IMR-90 (cell line): ENCODE measurements at regions not wholly inside any gene's neighbourhood (a gene's known extent, or its start where the extent isn't known, plus 50 kb on each side); places are given as distances from the start of the nearest gene placed in this dataset.

ENCODE experiments used
- ATAC-seq: fragments of 200-7000 bp; cut with Tn5 transposase; 2 replicates; pipeline ENCODE4 v1.9.1; 2020; ENCODE audit warnings: low read depth, mild to moderate bottlenecking, moderate library complexity
- BruUV-seq: library from RNA; stranded (reverse); fragments of 400-500 nt; replicated peaks from 2 replicates; lab custom pipeline; 2021; lab: Mats Ljungman, UMichigan
- CTCF ChIA-PET: fragments of 300-600 bp; formaldehyde crosslinking; extraction: SDS; loops from one replicate; lab custom pipeline; 2021; ENCODE audit warnings: antibody characterized with exemption; lab: Yijun Ruan, JAX
- POLR2A ChIA-PET: fragments of 300-600 bp; sonication (Branson Sonifier 250); formaldehyde crosslinking; loops from one replicate; lab custom pipeline; 2022; ENCODE audit warnings: antibody characterized with exemption; ENCODE audit not compliant: unreplicated experiment; lab: Charles Lee
- DNase-seq: peaks from one replicate; pipeline ENCODE4 v3.0.0; 2013
- H2AFZ ChIP-seq: replicated peaks from 2 replicates; pipeline ENCODE3; 2013; ENCODE audit warnings: low read length, mild to moderate bottlenecking; ENCODE audit not compliant: poor library complexity
- H2AK5ac ChIP-seq: 2 replicates; pipeline ENCODE4 v1.6.1; 2013; ENCODE audit warnings: low read depth, low read length, inconsistent platforms
- H2AK9ac ChIP-seq: replicated peaks from 2 replicates; pipeline ENCODE3; 2013; ENCODE audit warnings: mild to moderate bottlenecking, low read depth, low read length, moderate library complexity; ENCODE audit not compliant: poor library complexity
- H2BK120ac ChIP-seq: 2 replicates; pipeline ENCODE4 v1.6.1; 2013; ENCODE audit warnings: low read depth, low read length, inconsistent platforms
- H2BK15ac ChIP-seq: 3 replicates; pipeline ENCODE4 v1.6.1; 2013; ENCODE audit warnings: low read depth, low read length, inconsistent platforms
- H2BK20ac ChIP-seq: 2 replicates; pipeline ENCODE4 v1.6.1; 2013; ENCODE audit warnings: low read depth, mild to moderate bottlenecking, inconsistent platforms, low read length, moderate library complexity
- H2BK5ac ChIP-seq: 2 replicates; pipeline ENCODE4 v1.6.1; 2013; ENCODE audit warnings: mild to moderate bottlenecking, low read depth, low read length, inconsistent platforms; ENCODE audit not compliant: poor library complexity, severe bottlenecking
- H3K14ac ChIP-seq: replicated peaks from 2 replicates; pipeline ENCODE4 v1.6.1; 2013; ENCODE audit warnings: low read depth, low read length, inconsistent platforms
- H3K18ac ChIP-seq: 2 replicates; pipeline ENCODE4 v1.6.1; 2013; ENCODE audit warnings: low read depth, low read length, control low read depth
- H3K23ac ChIP-seq: 2 replicates; pipeline ENCODE4 v1.6.1; 2013; ENCODE audit warnings: low read depth, low read length, inconsistent platforms
- H3K27ac ChIP-seq: 2 replicates; pipeline ENCODE4 v1.5.1; 2013; ENCODE audit warnings: mild to moderate bottlenecking, control low read depth, low read length; ENCODE audit not compliant: insufficient read depth
- H3K27me3 ChIP-seq: 2 replicates; pipeline ENCODE4 v1.6.1; 2013; ENCODE audit warnings: low read length; ENCODE audit not compliant: control insufficient read depth, insufficient read depth
- H3K36me3 ChIP-seq: 2 replicates; pipeline ENCODE4 v1.6.1; 2013; ENCODE audit warnings: low read length, mixed read lengths; ENCODE audit not compliant: control insufficient read depth, insufficient read depth
- H3K4ac ChIP-seq: 2 replicates; pipeline ENCODE4 v1.6.1; 2013; ENCODE audit warnings: low read depth, low read length, inconsistent platforms
- H3K4me1 ChIP-seq: 2 replicates; pipeline ENCODE4 v1.6.1; 2013; ENCODE audit warnings: low read length, mixed read lengths; ENCODE audit not compliant: control insufficient read depth, insufficient read depth
- H3K4me2 ChIP-seq: 2 replicates; pipeline ENCODE4 v1.6.1; 2013; ENCODE audit warnings: low read depth, mild to moderate bottlenecking, control low read depth, low read length, moderate library complexity
- H3K4me3 ChIP-seq: 2 replicates; pipeline ENCODE4 v1.5.1; 2013; ENCODE audit warnings: low read depth, mild to moderate bottlenecking, control low read depth, low read length, moderate library complexity; ENCODE audit not compliant: insufficient read depth
- H3K56ac ChIP-seq: 2 replicates; pipeline ENCODE4 v1.6.1; 2013; ENCODE audit warnings: low read length, inconsistent platforms; ENCODE audit not compliant: insufficient read depth; ENCODE audit errors: extremely low read depth
- H3K79me1 ChIP-seq, 2 experiments: 2 replicates each; pipeline ENCODE4 v1.6.1; 2013; ENCODE audit warnings: low read length in 2 of 2, inconsistent platforms in 1 of 2, low read depth in 1 of 2
- H3K9ac ChIP-seq: 2 replicates; pipeline ENCODE4 v1.6.1; 2013; ENCODE audit warnings: low read depth, low read length, control low read depth
- H3K9me1 ChIP-seq: 2 replicates; pipeline ENCODE4 v1.6.1; 2013; ENCODE audit warnings: low read length, inconsistent platforms; ENCODE audit not compliant: insufficient read depth
- H3K9me3 ChIP-seq: 2 replicates; pipeline ENCODE4 v1.6.1; 2013; ENCODE audit warnings: low read length; ENCODE audit not compliant: control insufficient read depth, insufficient read depth
- H4K20me1 ChIP-seq: 2 replicates; pipeline ENCODE4 v1.6.1; 2013; ENCODE audit warnings: low read length, inconsistent platforms; ENCODE audit not compliant: insufficient read depth
- H4K5ac ChIP-seq: 2 replicates; pipeline ENCODE4 v1.6.1; 2013; ENCODE audit warnings: mild to moderate bottlenecking, low read depth, low read length, control low read depth
- H4K8ac ChIP-seq, 2 experiments: 2 replicates each; pipeline ENCODE4 v1.6.1; 2013; ENCODE audit warnings: low read depth in 2 of 2, low read length in 2 of 2, control low read depth in 1 of 2, inconsistent platforms in 1 of 2
- H4K91ac ChIP-seq: 2 replicates; pipeline ENCODE4 v1.6.1; 2013; ENCODE audit warnings: low read depth, low read length, inconsistent platforms; ENCODE audit not compliant: insufficient read depth
- BHLHE40 ChIP-seq: fragments of 150-350 bp; IDR thresholded peaks from 2 replicates; pipeline ENCODE4 v1.6.1; 2016; ENCODE audit warnings: mild to moderate bottlenecking, low read depth, low read length
- FOS ChIP-seq: fragments of 150-350 bp; IDR thresholded peaks from 2 replicates; pipeline ENCODE4 v1.6.1; 2016; ENCODE audit warnings: low read depth, low read length
- RCOR1 ChIP-seq: IDR thresholded peaks from 2 replicates; pipeline ENCODE4 v1.6.1; 2012; ENCODE audit warnings: mild to moderate bottlenecking, low read length, improper control_type of control experiment; ENCODE audit not compliant: insufficient replicate concordance
- WGBS, 2 experiments: methylation state at CpG; one replicate each; pipeline versions ENCODE4 v1.1.5 to v1.1.7; 2013; ENCODE audit warnings: missing lambda C conversion rate in 2 of 2; ENCODE audit not compliant: insufficient read length in 1 of 2; ENCODE audit errors: extremely low coverage in 2 of 2; 5-methylcytosine and 5-hydroxymethylcytosine counted together
- dilution Hi-C: fragments of 300-500 bp; cut with HindIII; formaldehyde crosslinking; loops from one replicate; pipeline ENCODE4 v1.14.3; 2018; ENCODE audit warnings: low sequenced_read_pairs; ENCODE audit not compliant: unreplicated experiment
- in situ Hi-C: fragments of 300-500 bp; cut with MboI; formaldehyde crosslinking; loops from 3 replicates; pipeline ENCODE4 v1.14.3; 2019; ENCODE audit warnings: low sequenced_read_pairs, inconsistent platforms, mixed read lengths
- intact Hi-C: fragments of 100-400 bp; cut with micrococcal nuclease; formaldehyde crosslinking; loops from 2 replicates; pipeline ENCODE4 v1.10.0; 2022

GRCh38 chr12:42756841-42757623 lies 167.5 kb upstream of the PRICKLE1 start:
- H3K4me2 ChIP-seq, result no peak overlapping the region; the same call in 1 of the 2 replicates
- H3K4me1 ChIP-seq, result peaks cover 12% of the 10 kb centered on the region
- H4K5ac ChIP-seq, result no peak overlapping the region
- no peak overlapping the region for H3K56ac ChIP-seq
- H3K9me1 ChIP-seq, result peaks cover 6% of the 10 kb centered on the region; the same call in 1 of the 2 replicates
- peak overlapping the region; percentile 69 for H4K91ac ChIP-seq
- no peaks in the 10 kb centered on the region for H3K36me3 ChIP-seq
- peak overlapping the region; percentile 81 for H2BK120ac ChIP-seq
- peak overlapping the region; percentile 91 for H2BK20ac ChIP-seq
- peak overlapping the region; percentile 80; the same call in 1 of the 2 replicates for H2AK5ac ChIP-seq
- H4K8ac ChIP-seq, result peak overlapping the region; percentile 17 to 72; a peak in 3 of 4 replicates
- ATAC-seq (peak; percentile 95), DNase-seq (peak; percentile 91)
- H3K9me3 ChIP-seq, result no peaks in the 10 kb centered on the region
- in situ Hi-C loops, result no loop called here
- no peak overlapping the region for H3K23ac ChIP-seq
- H2BK15ac ChIP-seq, result peak overlapping the region; percentile 91; the same call in 2 of the 3 replicates
- no peak overlapping the region for H3K4me3 ChIP-seq
- no peaks in the 10 kb centered on the region for H3K79me1 ChIP-seq
- TF ChIP-seq BHLHE40 (0 out of 2 replicates have a peak, but pooled peaks have one; percentile 19), FOS (peak; percentile 56), RCOR1 (no peak)
- H2AFZ ChIP-seq, result peak overlapping the region; percentile 38
- ChIA-PET CTCF (no interaction called here), POLR2A (no interaction called here)
- WGBS, 2 experiments, result 0% methylated on average over 3 of the region's 9 CpGs; no CpG with 5 or more reads in 1 of the 2 experiments
- intact Hi-C loops, result no loop called here
- no TSS peak for BruUV-seq
- peak overlapping the region; percentile 56 for H3K4ac ChIP-seq
- no peak overlapping the region; the same call in 1 of the 2 replicates for H3K9ac ChIP-seq
- no peaks in the 10 kb centered on the region for H4K20me1 ChIP-seq
- H3K14ac ChIP-seq, result peak overlapping the region; percentile 61
- peak overlapping the region; percentile 23 for H2BK5ac ChIP-seq
- no peak overlapping the region for H2AK9ac ChIP-seq
- H3K27ac ChIP-seq, result peak overlapping the region; percentile 4; the same call in 1 of the 2 replicates
- H3K18ac ChIP-seq, result peak overlapping the region; percentile 69; the same call in 1 of the 2 replicates
- dilution Hi-C loops, result no loop called here
- H3K27me3 ChIP-seq, result no peaks in the 10 kb centered on the region
